GM18507 (cell line): ENCODE measurements at regions not wholly inside any gene's neighbourhood (a gene's known extent, or its start where the extent isn't known, plus 50 kb on each side); places are given as distances from the start of the nearest gene placed in this dataset.
A peak's percentile ranks its signal among the peaks of the same experiment; 100 is the strongest.
"Not testable (repeated sequence)": the region's sequence is repeated elsewhere in the genome, so short reads cannot be mapped to it uniquely, and the experiment has no call there.

Source experiments
- DNase-seq: peaks from one replicate; pipeline ENCODE4 v3.0.0; 2011; ENCODE audit warnings: low read depth; ENCODE audit not compliant: insufficient read length; ENCODE audit errors: extremely low spot score
- FAIRE-seq: peaks from 2 replicates; lab custom pipeline; 2011; peaks lifted over from hg19 to GRCh38; lab: Jason Lieb, UNC

DNA sequence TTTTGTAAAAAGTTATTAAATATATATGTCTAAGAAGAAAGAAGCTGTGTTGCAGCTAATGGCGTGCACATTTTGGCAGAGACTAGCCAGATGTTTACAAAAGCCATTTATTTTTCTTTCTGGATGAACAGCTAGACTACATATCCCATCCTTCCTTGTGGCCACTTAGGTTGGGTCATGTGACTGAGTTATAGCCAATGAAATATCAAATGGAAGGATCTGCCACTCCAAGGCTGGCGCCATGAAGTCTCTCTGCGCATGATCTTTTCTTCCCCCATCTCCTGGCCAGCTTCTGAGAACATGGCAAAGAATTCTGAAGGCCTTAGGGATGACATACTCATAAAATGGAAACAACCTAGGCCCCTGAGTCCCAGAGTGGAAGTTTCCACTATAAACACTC lies 244.2 kb upstream of the DAB2 start:
- DNase-seq (no peak), FAIRE-seq (no peak)

- no peak for DNase-seq
- no peak for FAIRE-seq
Observed at GRCh38 chr5:39665328-39665727, 240.5 kb upstream of the DAB2 start.

DNA sequence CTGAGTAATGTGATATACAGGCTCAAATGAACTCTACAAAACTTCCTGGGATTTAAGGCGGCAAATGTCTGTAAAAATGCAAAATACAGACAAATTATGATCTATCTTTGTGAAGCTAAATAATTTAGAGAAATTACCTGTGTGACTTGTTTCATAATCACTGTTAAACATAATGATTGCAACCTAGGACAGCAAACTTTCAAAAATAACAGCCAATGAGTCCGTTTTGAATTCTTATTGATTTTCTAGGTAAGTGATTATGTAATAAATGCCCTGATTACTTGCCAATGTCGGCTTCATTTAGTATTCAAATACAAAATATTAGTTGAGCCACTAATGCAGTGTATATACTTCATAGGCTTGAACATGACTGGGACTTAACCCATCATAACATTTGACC lies 238.2 kb upstream of the DAB2 start:
- DNase-seq = no peak
- FAIRE-seq = no peak

DNA sequence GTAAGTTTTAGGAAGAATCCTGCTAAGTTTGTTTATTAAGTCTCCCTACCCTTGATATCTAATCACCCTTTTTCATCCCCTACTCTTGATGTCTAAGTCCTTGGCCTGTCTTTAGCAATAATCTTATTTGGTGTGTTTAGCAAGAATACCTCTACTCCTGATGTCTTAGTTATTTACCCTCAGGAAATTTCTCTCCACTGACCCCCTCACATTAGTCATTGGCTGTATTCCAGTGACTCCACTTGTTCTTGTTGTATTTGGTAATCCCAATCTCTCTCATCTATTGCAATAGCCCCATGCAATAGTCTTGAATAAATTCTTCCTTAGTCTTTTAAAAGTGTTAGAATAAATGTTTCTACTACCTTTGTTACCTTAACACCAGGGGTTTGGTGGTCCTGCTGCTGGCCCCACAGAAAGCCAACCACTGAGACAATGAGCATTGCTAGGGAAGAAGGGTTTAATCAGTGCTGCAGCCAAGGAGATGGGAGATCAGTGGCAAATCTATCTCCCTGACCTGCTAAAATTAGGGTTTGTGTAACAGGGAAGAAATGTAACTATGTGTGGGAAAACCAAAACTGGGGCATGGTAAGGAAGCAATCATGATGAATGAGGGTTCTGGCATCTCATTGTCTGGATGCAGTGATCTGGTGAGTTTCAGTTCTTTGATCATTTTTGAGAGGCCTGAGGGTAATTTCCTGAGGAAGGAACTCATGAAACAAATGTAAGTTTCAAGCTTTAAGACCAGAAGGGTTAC lies 236.4 kb upstream of the DAB2 start:
- DNase-seq (no peak), FAIRE-seq (peak; percentile 61)

- no peak for DNase-seq
- no peak for FAIRE-seq
Observed at GRCh38 chr5:39660020-39660419, 235.2 kb upstream of the DAB2 start.

DNA sequence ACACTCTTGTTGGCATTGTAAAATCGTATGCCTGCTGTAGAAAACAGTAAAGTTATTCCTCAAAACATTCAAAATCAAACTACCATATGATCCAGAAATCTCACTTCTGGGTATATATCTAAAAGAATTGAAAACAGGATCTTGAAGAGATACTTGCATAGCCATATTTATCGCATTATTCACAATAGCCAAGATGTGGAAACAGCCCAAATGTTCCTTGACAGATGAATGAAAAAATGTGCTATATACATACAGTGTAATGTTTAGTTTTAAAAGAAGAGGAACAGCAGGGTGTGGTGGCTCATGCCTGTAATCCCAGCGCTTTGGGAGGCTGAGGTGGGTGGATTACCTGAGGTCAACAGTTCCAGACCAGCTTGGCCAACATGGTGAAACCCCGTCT lies 234.1 kb upstream of the DAB2 start:
- DNase-seq (no peak), FAIRE-seq (no peak)

DNA sequence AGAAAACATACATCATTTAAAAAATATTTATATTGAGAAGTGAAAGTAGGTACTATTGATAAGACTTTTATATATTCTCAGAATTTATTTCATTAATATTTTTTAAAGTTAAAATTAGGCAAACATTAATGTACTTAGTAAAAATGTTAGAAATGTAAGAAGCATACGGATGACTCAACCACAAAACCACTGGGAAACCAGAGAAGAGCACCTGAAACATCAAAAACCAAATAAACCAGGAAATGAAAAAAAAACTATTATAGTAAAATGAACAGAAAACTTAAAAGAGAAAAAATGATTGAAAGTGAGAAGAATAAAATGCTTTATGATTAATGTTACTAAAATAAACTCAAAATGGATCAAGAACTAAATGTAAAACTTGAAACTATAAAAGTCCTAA lies 233.2 kb upstream of the DAB2 start:
- peak; percentile 35 for FAIRE-seq
- DNase-seq = no peak

GRCh38 chr5:39656600-39656999 lies 231.8 kb upstream of the DAB2 start:
- FAIRE-seq (no peak), DNase-seq (no peak)

DNA sequence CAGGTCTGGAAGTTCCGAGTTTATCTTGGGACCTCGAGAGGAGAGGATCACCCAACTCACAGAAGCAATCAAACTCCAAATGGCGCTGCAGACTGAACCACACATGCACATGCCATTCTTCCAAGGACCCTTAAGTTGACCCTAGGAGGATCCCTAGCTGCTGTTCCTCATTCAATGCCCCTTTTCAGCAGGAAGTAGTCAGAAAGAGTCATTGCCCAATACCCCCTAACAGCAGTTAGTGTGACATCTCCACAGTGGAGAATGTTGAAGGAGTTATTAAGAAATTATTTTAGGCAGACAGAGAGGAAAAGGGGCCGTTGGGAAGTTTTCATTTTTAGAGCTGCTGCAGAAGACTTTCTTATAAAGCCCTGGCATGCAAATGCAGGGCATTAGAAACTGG lies 229.9 kb upstream of the DAB2 start:
- DNase-seq (no peak), FAIRE-seq (no peak)

GRCh38 chr5:39652481-39652880 lies 227.7 kb upstream of the DAB2 start:
- not testable (repeated sequence) for DNase-seq, FAIRE-seq

DNA sequence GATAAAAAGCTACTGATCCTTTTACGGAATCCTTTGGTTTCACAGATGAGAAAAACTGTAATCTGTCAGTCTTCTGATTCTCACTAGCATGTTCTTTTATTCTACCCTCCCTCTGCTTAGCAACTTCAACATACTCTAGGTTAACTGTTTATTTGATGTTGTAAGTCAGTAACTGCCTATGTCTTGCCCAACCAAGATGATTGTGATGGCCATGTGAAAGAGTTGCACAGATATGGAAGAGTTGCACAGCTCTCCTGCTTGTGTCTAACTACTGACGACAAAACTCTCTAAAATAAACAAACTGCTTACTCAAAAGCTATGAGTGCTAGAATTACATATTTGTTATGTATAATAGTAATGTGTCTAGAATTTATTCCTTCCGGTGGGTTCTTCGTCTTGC lies 227.3 kb upstream of the DAB2 start:
- FAIRE-seq (no peak), DNase-seq (no peak)

GRCh38 chr5:39650008-39650762 lies 225.4 kb upstream of the DAB2 start:
- DNase-seq (no peak), FAIRE-seq (no peak)

DNA sequence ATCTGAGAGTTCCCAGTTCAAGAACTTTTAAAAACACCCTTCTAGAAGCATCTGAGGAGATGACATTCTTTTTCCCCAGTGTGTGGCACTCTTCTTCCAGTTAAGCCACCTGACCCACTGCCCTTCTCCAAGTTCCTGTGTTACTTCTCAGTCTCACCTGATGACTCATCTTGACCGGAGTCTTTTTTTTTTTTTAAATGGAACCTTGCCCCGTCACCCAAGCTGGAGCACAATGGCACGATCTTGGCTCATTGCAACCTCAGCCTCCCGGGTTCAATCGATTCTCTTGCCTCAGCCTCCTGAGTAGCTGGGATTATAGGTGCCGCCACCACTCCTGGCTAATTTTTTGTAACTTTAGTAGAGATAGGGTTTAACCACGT lies 224.1 kb upstream of the DAB2 start:
- DNase-seq = no peak
- peak; percentile 18 for FAIRE-seq

DNA sequence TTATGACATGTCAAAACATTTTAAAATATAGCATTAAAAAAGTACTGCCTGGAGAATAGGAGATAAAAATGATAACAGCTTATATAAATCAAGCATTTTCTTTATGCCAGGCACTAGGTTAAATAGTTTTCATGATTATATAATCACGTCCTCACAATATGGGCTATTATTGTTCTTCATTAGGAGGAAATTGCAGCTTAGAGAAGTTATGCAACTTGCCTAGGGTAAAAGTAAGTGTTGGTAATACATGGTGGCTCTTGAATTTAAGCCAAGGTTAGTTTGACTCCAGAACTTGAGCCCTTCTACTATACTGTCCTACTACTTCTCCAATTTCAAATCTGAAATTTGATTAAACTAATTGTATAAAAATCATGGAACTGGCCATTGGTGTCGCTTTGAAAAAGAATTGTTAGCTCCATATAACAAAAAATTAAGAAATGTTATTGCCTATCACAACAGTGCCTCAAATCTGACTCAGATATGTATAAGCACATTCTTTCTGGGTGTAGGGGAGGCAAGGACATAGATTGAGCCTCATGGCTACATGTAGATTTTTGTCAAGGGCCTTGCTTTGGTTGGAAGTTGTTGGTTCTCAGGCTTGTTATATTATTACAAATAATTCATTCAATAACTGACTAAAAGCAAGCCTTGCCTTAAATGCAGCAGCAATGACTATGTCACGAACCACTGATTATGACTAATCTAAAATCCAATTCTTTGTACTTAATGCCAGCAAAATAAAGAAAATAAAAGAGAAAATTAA lies 223.5 kb upstream of the DAB2 start:
- DNase-seq (no peak), FAIRE-seq (no peak)

GRCh38 chr5:39640552-39640951 lies 215.8 kb upstream of the DAB2 start:
- no peak for FAIRE-seq

DNA sequence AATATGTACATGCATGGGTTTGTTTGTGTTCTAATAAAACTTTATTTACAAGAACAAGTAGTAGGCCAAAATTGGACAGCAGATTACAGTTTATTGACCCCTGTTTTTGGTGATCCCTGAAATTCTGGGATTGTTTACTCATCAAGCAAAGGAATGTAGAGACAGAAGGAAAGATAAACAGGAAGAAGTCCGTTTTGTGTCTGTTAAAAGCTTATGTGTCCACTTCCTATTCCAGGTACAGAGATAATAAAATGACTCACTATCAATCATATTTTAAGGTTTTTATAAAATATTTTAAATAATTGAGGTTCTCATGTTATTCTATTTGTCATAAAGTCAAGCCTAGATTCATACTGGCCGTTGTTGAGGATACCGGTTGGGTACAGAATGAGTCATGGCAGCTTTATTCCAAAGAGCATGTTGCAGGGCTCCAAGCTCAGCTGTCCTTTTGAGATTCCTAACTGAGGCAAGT lies 214.9 kb upstream of the DAB2 start:
- FAIRE-seq (no peak), DNase-seq (no peak)

More at GRCh38 chr5:39640552-39640951, 215.8 kb upstream of the DAB2 start:
- no peak for DNase-seq

GRCh38 chr5:39638813-39639212 lies 214.0 kb upstream of the DAB2 start:
- no peak for DNase-seq
- FAIRE-seq = no peak

DNA sequence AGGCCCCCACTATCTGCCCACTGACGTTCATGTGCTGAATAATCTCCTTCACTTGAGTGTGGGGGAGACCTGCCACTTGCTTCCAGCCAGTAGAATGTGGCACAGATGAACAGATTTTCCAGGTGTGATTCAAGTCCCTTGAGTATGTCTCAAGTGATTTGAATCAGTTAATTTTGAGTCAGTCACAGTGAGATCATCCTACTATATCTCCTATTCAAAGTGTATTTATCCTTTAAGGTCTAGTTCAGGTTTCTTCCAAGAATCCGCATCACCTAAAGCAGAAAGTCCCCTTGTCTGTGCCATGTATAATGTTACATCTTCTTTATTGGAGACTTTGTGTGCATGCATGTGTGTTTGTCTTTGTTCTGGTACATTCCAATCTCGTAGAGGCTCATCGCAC lies 208.3 kb upstream of the DAB2 start:
- DNase-seq (no peak), FAIRE-seq (no peak)

GRCh38 chr5:39631958-39632357 lies 207.2 kb upstream of the DAB2 start:
- DNase-seq (no peak), FAIRE-seq (no peak)

GRCh38 chr5:39629946-39630345 lies 205.2 kb upstream of the DAB2 start:
- FAIRE-seq (no peak), DNase-seq (no peak)
